ENCODE measurements at regions not wholly inside any gene's neighbourhood (a gene's known extent, or its start where the extent isn't known, plus 50 kb on each side); places are given as distances from the start of the nearest gene placed in this dataset.

DNA sequence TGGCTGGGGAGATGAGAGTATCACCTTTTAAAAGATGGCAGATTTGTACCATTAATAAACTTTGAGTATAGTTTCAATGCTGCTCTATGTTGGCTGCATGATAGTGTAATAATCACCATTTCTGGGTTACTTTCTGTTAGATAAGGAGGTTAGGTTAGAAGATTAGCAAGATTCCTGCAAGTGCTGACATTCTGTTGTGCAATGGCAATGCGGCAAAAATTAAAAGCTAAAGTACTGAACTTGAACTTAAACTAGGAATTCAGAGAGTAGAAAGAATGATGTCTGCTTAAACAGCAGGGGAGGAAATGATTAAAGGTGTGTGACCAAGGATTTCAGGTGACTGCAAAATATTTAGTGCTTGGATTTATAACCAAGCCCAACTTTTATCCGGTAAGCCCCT, 399.8 kb upstream of the MON1B start:
- no peak overlapping the region for H3K27ac ChIP-seq (ENCODE audit: low read depth, low read length, poor library complexity, severe bottlenecking)
- no peaks in the 10 kb centered on the region for H3K4me1 ChIP-seq (ENCODE audit: insufficient read depth, low read length, severe bottlenecking)
- no peak for TF ChIP-seq EZH2 (IDR thresholded peaks at IDR 0.05; ENCODE audit: borderline replicate concordance, low read length)
- TF ChIP-seq, protein P1, sequence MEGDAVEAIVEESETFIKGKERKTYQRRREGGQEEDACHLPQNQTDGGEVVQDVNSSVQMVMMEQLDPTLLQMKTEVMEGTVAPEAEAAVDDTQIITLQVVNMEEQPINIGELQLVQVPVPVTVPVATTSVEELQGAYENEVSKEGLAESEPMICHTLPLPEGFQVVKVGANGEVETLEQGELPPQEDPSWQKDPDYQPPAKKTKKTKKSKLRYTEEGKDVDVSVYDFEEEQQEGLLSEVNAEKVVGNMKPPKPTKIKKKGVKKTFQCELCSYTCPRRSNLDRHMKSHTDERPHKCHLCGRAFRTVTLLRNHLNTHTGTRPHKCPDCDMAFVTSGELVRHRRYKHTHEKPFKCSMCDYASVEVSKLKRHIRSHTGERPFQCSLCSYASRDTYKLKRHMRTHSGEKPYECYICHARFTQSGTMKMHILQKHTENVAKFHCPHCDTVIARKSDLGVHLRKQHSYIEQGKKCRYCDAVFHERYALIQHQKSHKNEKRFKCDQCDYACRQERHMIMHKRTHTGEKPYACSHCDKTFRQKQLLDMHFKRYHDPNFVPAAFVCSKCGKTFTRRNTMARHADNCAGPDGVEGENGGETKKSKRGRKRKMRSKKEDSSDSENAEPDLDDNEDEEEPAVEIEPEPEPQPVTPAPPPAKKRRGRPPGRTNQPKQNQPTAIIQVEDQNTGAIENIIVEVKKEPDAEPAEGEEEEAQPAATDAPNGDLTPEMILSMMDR (IDR thresholded peaks at IDR 0.05; ENCODE audit: low read length): no peak
- H3K4me3 ChIP-seq (ENCODE audit: low read depth, low read length, poor library complexity, severe bottlenecking): no peak overlapping the region
- H3F3A ChIP-seq (ENCODE audit: insufficient read depth, low read length): no peaks in the 10 kb centered on the region
- H3K36me3 ChIP-seq (ENCODE audit: insufficient read depth, low read length): no peaks in the 10 kb centered on the region
- H3K9me2 ChIP-seq (ENCODE audit: low read depth, low read length): no peaks in the 10 kb centered on the region
- H3K9me3 ChIP-seq (ENCODE audit: low read length): no peaks in the 10 kb centered on the region
- no peak overlapping the region for H3K4me2 ChIP-seq (ENCODE audit: low read length)
- no peak overlapping the region for H3K9ac ChIP-seq (ENCODE audit: low read length)
- no peak overlapping the region for H2AFZ ChIP-seq (ENCODE audit: low read length)
- H4K20me1 ChIP-seq (ENCODE audit: insufficient read depth, low read length): no peaks in the 10 kb centered on the region
- no peaks in the 10 kb centered on the region for H3K27me3 ChIP-seq (ENCODE audit: insufficient read depth, low read length)
- no peaks in the 10 kb centered on the region for H3K79me2 ChIP-seq (ENCODE audit: insufficient read depth, low read length)

DNA sequence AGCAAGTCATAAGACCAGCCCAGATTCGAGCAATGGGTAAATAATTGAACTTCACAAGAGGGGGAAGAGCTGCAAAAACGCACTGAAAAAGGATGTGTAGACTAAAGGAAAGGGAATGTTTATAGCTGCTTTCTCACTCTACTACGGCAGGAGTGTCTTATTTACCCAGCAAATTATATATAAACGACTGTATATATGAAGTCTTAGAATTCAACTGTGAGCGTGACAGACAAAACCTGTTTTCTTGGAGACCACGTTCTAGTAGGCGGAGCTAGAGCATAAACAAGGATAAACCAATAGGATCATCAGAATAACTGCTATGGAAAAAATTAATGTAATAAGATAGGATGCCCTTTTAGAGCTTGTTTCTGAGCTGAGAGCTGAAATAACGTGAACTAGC, 394.6 kb upstream of the MON1B start:
- Histone ChIP-seq H4K20me1 (ENCODE audit: insufficient read depth, low read length) (no peaks in the 10 kb centered on the region), H2AFZ (ENCODE audit: low read length) (no peak overlapping the region), H3K4me3 (ENCODE audit: low read depth, low read length, poor library complexity, severe bottlenecking) (no peak overlapping the region), H3K27me3 (ENCODE audit: insufficient read depth, low read length) (no peaks in the 10 kb centered on the region), H3K9me3 (ENCODE audit: low read length) (no peaks in the 10 kb centered on the region), H3K4me2 (ENCODE audit: low read length) (no peak overlapping the region), H3F3A (ENCODE audit: insufficient read depth, low read length) (no peaks in the 10 kb centered on the region), H3K9ac (ENCODE audit: low read length) (no peak overlapping the region), H3K4me1 (ENCODE audit: insufficient read depth, low read length, severe bottlenecking) (no peaks in the 10 kb centered on the region), H3K36me3 (ENCODE audit: insufficient read depth, low read length) (no peaks in the 10 kb centered on the region), H3K9me2 (ENCODE audit: low read depth, low read length) (no peaks in the 10 kb centered on the region), H3K27ac (ENCODE audit: low read depth, low read length, poor library complexity, severe bottlenecking) (no peak overlapping the region), H3K79me2 (ENCODE audit: insufficient read depth, low read length) (no peaks in the 10 kb centered on the region)
- TF ChIP-seq, protein P1 (IDR thresholded peaks at IDR 0.05; ENCODE audit: low read length): no peak
- no peak for TF ChIP-seq EZH2 (IDR thresholded peaks at IDR 0.05; ENCODE audit: borderline replicate concordance, low read length)

DNA sequence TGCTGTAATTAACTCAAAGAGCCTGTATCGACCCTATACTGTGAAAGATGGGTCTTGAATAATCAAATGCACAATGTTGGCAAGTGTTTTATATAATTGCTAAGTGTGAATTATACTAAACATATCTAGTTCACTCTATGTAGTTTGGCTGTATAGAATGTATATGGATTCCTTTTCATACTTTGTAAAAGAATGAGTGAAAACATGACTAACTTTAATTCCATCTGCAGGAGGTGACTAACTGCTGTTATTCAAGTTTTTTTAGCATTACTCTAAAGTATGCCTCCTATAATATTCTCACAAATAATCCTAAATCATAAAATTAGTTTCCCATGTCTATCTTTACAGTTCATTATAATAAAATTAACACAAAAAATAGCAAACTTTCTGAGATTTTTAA, 394.0 kb upstream of the MON1B start:
- no peaks in the 10 kb centered on the region for H3K36me3 ChIP-seq (ENCODE audit: insufficient read depth, low read length)
- no peak overlapping the region for H3K27ac ChIP-seq (ENCODE audit: low read depth, low read length, poor library complexity, severe bottlenecking)
- H3K9me2 ChIP-seq (ENCODE audit: low read depth, low read length): no peaks in the 10 kb centered on the region
- H3K4me3 ChIP-seq (ENCODE audit: low read depth, low read length, poor library complexity, severe bottlenecking): no peak overlapping the region
- no peaks in the 10 kb centered on the region for H3F3A ChIP-seq (ENCODE audit: insufficient read depth, low read length)
- H3K79me2 ChIP-seq (ENCODE audit: insufficient read depth, low read length): no peaks in the 10 kb centered on the region
- H3K27me3 ChIP-seq (ENCODE audit: insufficient read depth, low read length): no peaks in the 10 kb centered on the region
- no peak overlapping the region for H3K9ac ChIP-seq (ENCODE audit: low read length)
- no peaks in the 10 kb centered on the region for H4K20me1 ChIP-seq (ENCODE audit: insufficient read depth, low read length)
- H3K4me1 ChIP-seq (ENCODE audit: insufficient read depth, low read length, severe bottlenecking): no peaks in the 10 kb centered on the region
- H3K9me3 ChIP-seq (ENCODE audit: low read length): no peaks in the 10 kb centered on the region
- TF ChIP-seq, protein P1 (IDR thresholded peaks at IDR 0.05; ENCODE audit: low read length): no peak
- TF ChIP-seq EZH2 (IDR thresholded peaks at IDR 0.05; ENCODE audit: borderline replicate concordance, low read length): no peak
- H3K4me2 ChIP-seq (ENCODE audit: low read length): no peak overlapping the region
- H2AFZ ChIP-seq (ENCODE audit: low read length): no peak overlapping the region

Data from OCI-LY1 (cell line).